HG03196 (cell line): ENCODE measurements at regions not wholly inside any gene's neighbourhood (a gene's known extent, or its start where the extent isn't known, plus 50 kb on each side); places are given as distances from the start of the nearest gene placed in this dataset.

Source experiments
- ATAC-seq: cut with Tn5 transposase; IDR thresholded peaks from one replicate; pipeline ENCODE4 v1.9.1; 2021; ENCODE audit not compliant: unreplicated experiment

DNA sequence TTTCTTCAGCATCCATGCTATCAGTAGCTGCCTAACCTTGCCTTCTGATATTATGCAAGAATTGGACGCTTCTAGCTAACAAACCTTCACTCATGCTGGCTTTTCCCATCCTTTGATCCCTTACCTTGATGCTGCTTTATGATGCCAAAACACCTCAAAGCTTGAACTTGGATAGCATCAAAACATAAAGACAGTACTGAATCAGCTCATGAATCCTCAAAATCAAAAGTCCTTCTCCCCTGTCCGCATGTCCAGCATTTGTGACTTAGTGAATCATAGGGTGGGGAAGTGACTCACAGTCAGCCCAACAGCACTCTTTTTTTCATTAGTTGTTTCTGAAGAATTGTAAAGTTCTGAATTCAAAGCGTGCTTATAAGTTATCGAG, 89.5 kb upstream of the PIK3CG start:
- ATAC-seq, result no peak

DNA sequence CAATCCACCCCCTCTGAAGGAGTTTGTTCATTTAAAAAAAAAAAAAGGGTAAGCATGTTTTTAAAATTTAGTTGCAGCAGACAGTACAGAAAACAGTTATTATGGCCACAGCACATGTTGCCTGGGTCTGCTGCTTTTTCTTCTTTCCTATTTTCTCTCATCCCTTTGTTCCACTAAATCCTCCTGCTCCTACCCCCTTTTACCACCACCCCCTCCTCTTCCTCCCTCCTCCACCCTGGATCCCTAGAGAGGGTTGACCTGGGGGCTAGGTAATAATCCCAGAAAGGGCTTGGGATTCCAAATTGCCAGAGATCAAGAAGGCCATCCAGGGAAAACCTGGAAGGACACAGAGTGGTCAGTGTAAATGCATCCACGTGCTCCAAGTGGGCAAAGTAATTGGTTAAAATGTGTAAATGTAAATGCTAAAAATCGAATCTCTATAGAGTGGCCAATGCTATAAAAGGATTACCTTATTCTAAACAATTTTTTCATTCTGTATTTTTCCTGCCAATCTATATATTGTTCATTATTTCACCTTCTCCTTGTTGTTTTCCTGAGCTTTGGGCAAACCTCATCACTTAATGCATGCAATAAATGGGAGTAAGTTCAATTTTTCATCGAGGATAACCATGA, 89.0 kb upstream of the PIK3CG start:
- ATAC-seq, result no peak

DNA sequence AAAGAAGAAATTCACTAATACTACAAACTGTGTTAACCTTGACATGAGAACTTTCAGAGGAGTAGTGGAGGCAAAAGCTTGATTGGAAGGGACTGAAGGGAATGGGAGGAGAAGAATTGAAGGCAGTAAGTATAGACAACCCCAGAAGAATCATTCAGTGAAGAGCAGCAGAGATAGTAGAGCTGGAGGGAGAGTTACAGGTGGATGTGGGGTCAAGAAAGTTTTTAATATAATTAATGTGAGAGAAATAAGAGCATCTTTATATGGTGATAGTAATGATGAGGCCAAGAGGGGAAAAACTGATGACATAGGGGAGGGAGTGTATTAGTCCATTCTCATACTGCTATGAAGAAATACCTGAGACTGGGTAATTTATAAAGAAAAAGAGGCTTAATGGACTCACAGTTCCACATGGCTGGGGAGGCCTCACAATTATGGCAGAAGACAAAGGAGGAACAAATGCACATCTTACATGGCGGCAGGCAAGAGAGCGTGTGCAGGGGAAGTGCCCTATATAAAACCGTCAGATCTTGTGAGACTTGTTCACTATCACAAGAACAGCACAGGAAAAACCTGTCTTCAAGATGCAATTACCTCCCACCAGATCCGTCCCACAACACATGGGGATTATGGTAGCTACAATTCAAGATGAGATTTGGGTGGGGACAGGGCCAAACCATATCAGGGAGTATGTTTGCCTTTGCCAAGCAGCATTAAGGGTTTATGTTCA, 88.3 kb upstream of the PIK3CG start:
- ATAC-seq, result no peak

DNA sequence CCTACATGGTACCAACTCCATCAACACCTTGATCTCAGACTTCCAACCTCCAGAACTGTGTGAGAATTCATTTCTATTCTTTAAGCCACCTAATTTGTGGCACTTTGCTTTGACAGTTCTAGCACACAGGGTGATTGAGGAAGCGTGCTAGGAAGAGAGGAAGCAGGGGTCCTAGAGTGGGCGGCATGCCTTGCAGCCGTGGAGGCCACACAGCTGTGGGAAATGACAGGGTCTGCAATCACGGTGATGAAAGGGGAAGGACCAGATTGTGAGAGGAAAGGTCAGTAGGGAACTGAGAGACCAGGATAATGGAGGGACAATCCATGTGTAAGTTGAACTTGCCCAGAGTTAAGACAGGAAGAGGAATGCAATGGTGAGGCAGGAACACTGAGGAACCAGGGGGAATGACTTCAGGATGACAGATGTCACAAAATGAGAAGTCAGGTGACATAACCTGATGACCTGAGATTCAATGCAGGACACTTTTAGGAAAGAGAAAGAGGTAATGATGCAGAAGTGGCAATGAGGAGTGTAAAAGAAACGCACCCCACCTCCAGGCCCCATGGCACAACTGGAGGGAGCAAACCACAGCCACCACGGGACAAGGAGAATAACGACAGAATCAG, 87.3 kb upstream of the PIK3CG start:
- ATAC-seq, result no peak

DNA sequence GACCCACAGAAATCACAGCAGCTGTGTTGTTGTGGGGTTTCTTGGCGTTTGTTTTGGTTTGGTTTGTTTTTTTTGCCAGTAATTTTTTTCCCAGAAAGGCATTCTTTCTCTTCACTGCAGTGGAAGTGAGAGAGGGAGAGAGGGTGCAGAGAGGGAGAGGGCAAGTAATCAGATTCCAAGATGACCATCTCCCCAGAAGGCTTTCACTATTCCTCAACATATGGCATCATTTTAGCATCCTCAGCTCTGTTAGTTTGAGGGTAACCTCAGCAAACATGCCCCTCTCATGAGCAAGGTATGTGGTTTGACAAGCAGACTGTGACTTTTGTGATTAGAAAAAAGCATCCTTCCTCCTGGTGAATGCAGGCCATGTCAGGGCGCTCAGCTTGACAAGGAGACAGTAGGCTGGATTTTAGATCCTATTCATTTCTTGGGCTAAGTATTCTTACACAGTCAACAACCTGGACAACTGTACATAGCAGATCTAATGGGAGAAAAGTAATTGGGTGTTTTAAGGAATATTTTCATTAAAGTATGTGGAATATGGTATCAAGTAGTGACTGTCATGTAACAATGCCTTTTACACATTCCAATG, 86.3 kb upstream of the PIK3CG start:
- ATAC-seq, result no peak

DNA sequence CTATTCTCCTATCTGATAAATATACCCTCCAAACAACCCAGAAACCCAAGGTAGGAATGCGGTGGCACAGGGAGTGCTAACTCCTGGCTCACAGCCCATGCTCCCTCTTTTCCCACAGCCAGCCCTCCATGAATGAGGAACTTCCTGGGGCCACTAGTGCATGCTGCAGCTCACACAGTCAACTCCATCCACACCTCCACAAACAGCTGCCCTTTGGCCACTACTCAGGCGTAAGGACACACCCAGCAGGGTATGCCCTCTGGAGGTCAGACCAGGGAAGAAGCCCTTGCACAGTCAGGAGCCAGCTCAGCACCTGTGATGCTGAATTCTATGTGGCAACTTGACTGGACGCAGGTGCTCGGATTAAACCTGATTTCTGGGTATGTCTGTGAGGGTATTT, 85.2 kb upstream of the PIK3CG start:
- no peak for ATAC-seq

DNA sequence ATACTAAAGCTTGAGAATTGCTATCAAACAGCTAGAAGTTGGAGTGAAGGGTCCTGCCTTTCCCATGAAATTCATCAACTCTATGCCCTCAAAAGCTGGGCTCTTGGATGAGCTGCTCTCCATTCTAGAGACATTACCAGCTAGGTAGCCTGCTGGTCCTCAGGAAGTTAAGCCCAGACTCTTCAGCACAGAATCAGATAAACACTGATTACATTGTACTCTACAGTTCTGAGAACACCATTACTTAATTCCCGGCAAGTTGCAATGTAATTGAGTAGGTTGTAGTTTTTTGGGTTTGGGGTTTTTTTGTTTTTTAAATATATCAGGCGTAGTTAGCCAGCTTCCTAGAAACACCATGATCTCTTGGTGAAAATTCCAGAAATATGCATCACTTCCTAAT, 84.1 kb upstream of the PIK3CG start:
- no peak for ATAC-seq

DNA sequence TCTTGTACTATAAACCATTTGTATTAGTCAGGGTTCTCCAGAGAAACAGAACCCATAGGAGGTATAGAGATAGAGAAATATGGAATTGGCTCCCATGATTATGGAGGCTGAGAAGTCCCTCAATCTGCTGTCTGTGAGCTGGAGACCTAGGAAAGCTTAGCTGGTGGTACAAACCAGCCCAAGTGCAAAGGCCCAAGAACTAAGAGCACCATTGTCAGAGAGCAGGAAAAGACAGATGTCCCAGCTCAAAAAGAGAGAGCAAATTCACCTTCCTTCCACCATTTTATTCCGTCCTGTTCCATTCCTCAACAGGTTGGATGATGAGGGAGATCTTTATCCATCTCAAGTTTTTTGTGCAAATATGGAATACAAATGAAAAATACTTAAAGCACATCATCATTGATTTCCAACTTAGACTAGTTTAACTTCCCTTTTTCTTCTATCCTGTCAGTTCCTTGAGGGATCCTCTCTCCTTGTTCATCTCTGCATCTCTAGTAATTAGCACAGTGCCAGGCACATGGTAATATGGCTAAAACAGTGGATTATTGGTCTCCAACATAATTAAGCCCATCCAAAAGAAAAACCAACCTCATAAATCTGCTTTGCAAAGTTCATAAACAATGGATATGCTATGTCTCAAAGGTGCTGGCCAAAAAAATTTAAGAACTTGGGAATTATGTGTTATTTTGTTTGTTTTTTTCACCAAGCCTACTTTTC, 83.1 kb upstream of the PIK3CG start:
- ATAC-seq, result no peak

DNA sequence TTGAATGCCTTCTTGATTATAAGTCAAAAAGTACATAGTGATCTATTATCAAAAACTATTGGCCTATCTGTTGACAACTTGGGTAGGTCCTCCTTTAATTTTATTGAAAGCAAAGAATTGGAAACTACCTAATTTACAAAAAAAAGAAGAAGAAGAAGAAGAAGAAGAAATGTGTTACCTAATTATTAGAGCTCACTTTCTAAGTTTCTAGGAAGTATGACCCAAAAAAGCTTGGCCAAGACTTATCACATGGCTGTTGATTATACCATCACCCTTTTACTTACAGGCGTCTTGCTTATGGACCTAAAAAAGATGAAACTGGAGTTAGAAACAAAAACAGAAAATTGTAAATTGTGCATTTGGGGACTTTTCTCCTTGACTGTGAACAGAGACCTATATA, 81.8 kb upstream of the PIK3CG start:
- ATAC-seq, result no peak

DNA sequence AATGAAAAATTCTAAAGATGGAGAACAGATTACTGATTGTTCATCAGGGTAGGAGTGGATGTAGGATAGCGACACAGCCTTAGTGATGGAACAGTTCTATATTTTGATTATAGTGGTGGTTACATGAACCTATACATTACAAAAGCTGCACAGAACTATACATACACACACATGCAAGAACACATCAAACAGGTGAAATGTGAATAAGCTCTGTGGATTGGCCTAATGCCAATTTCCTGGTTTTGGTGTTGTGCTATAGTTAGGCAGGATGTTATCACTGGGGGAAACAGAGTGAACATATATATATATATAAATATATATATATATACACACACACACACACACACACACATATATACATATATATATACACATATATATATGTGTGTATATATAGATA, 76.4 kb upstream of the PIK3CG start:
- no peak for ATAC-seq

DNA sequence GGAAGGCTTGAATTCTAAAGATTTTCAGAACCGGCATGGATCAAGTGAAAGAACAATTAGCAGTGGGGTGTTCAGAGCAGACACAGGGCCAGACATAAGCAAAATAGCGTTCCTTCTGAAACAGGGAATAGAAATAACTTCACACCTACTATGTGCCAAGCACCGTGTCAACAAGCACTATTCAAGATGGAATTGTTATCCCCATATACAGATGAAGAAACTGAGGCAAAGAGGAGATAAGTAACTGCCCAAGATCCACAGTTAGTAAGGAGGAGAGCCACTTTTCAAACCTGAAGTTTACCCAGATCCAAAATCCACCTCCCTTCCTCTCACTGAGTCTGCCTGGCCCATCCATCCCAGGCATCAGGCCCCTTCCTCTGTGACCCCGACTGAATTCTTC, 73.6 kb upstream of the PIK3CG start:
- ATAC-seq, result no peak

DNA sequence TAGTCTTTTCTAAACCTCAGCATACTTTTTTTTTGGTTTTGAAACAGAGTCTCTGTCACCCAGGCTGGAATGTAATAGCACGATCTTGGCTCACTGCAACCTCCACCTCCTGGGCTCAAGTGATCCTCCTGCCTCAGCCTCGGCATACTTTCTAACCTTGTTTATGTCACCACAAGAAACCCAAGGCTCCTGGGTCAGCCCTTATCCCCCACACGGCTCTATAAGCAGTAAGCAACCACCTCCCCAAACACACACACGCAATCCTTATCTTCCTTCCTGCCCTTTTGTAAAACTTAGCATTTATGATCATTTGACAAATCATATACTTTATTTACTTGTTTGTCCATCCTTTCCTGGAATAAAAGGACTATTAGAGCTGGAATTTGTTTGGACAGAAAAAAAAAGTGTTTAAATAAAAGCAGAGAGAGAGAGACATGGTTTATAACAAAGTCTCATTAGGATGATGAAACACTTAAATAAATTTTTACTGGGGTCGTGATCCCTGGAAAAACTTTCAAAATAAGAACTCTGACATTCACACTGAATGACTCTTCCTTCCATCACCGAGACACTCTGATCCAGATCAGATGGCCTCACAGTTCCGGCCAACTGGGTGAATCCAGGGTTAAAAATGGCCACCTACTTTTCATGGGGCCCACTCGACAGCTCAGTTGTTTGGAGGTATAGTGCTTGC, 72.7 kb upstream of the PIK3CG start:
- ATAC-seq, result no peak

DNA sequence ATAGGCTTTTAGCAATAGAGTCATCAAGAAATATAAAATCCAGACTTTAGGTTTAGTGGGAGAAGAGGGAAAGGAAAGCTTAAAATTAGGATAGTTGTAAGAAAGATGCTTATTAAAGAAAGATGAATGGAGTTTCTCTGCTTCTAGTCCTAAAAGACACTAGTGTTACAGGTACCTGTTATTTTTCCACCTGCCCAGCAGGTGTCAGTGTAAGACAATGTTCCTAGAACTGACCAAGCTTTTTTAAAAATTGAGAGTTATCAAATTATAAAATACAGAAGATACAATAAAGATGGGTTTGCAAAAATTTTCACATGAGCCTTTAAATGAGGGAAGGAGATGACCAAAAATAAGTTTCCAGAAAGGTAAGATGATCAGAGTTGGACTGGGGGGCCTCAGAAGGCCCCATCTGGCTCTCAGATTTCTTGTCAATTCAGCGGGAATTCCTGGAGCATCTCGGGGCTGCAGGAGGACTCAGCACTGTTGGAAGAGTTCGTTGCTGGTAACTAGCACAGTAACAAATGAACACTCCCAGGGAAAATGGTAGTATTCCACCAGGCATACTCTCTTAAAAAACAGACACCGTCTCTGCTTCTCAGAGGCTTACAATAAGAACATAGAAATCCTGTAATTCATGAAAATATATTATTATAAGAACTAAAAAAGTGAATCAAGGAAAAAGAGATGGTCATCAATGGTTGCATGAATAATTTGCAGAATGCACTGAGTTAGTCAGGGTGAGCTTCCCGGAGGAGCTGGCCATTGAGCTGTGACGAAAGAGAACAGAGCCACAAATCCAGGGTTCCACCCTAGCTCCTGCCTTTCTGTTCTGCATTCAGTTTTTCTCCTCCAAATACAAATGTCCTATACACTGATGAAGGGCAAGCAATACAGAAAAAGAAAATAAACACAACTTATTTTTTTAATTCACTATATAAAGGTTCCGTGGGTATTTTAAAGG, 71.8 kb upstream of the PIK3CG start:
- ATAC-seq, result no peak

DNA sequence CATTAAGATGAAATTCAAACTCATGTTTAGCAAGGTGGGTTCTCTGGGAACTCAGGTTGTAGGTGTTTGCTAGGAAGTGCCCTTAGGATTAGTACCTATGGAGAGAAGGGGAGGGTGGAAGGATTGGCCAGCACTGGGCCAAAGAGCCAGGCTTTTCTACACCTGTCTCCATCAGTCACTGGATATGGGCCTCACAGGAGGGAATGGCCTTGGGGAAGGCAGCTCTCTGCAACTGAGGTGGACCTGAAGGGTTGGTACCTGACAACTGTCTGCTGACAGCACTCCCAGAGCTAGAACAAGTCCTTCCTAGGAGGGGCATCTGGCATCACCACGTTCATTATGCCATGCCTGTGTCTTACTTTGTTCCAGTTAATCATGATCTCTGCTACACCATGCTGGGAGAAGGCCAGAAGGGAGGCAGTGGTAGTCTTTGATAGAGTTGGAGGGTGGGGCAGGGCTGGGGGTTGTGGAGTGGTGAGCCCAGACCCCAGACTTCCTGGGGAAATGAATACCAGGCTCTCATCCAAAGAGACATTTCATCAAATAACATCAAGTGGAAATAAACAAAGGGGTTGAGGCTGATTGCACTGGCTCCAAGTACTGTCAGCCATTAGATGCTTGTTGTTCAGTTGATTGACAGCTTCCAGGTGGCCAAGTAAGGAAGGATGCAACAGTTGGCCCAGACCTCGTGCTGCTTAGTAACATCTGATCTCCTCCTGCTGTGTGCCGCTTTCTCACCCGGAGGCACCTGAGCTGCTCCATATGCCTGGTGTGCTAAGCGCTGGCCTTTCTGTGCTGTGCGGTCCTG, 70.6 kb upstream of the PIK3CG start:
- no peak for ATAC-seq

DNA sequence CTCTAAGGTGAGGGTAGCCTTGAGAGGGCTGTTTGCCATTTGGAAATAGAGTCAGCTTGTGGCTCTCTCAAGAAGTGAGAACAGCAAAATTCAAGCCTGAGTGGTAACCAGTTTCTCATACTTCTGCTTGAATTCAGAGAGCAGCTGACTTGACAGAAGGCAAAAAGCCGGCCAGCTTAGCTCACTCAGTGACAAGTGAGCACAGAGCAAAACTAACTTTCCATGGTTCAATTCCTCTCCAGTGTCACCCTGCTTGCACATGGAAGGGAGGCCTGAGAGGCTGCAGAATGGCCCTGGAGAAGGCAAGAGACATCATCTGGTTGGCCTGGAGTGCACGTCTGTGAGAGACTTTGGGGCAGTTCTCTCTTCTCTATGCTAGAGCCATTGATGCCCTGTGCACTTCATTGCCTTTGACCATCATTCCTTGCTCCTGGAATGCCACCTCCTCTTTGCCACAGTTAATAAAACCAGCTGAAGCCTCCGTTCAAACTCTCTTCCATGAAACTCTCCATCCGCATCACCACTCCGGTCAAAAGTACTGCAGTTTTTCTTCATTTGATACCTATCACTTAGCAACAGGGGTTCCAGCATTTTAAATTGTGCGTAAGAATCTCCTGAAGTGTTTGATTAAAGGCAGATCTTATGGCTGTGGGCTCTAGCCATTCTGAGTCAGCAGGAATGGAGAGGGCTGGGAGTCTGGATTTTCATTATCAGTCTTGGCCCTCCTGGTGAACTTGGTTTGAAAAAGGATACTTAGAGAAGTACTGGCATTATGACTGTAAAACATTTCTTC, 69.8 kb upstream of the PIK3CG start:
- ATAC-seq, result no peak

DNA sequence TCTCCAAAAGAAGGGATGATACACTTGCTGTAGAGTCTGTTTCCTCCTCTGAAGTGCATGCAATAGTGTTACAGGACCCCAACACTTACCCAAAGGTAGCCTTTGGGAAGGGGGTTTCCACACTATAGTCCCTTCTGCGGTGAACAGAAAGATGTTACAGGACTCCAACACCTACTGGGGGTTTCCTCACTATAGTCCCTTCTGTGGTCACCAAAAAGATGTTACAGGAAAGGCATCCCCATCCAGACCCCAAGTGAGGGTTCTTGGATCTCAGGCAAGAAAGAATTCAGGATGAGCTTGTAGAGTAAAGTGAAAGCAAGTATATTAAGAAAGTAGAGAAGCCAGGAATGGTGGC, 69.2 kb upstream of the PIK3CG start:
- ATAC-seq, result no peak

DNA sequence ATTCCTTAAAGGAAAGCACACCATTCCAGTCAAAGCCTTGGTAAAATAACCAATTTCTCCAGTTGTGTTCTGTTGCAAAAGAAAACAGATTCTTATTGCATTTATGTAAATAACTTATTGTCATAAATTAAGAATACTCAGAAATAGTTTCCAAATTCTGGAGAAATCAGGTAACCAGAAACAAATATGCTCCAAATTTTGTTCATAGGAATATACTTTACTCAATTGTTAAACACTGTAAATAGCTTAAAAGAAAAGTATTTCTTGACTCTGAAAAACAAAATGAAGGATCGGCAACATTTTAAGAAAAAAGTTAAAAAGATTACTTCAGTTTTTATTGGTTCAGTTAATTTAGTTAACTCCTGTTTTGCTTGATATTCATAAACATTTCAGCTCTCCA, 67.1 kb upstream of the PIK3CG start:
- ATAC-seq, result no peak

DNA sequence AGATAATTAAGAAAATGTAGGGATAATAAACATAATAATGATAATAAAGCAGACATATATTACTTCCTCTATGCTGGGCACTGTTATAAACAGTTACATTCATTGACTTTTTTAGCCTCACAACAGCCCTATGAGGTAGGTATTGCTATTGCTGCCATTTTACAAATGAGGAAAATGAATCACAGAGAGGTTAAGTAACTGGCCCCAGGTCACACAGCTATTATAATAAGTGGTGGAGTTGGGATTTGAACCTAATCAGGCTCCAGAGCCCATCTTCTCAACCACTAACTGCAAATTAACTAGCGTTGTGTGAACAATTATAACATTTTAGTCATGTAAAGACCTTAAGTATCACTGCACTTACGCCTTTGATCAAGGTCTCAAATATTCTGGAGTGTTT, 62.5 kb upstream of the PIK3CG start:
- ATAC-seq, result no peak
